ENCODE measurements at regions not wholly inside any gene's neighbourhood (a gene's known extent, or its start where the extent isn't known, plus 50 kb on each side); places are given as distances from the start of the nearest gene placed in this dataset.
A peak's percentile ranks its signal among the peaks of the same experiment; 100 is the strongest.

DNA sequence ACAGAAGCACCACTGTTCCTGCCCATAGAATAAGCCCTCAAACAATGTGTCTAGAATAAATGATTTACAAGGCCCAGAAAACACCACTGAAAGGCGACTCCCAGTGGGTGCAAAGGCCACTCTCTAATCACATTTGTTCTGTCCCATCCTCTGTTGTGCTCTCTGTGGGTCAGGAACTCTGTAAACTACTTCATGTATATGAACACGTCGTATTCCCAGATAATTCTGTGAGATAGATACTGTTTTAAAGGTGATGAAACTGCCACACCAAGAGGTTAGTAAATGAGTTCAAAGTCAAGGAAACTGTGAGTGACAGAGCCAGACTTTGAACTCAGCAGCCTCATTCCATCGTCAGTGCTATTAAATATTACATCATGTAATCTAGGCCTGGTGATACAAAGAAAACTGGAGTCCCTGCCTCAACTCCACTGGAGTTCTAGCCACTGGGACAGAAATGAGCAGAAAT, 269.7 kb upstream of the DCC start:
- no peak overlapping the region for H3K4me3 ChIP-seq (ENCODE audit: low read depth, low read length)
- TF ChIP-seq, protein P1, sequence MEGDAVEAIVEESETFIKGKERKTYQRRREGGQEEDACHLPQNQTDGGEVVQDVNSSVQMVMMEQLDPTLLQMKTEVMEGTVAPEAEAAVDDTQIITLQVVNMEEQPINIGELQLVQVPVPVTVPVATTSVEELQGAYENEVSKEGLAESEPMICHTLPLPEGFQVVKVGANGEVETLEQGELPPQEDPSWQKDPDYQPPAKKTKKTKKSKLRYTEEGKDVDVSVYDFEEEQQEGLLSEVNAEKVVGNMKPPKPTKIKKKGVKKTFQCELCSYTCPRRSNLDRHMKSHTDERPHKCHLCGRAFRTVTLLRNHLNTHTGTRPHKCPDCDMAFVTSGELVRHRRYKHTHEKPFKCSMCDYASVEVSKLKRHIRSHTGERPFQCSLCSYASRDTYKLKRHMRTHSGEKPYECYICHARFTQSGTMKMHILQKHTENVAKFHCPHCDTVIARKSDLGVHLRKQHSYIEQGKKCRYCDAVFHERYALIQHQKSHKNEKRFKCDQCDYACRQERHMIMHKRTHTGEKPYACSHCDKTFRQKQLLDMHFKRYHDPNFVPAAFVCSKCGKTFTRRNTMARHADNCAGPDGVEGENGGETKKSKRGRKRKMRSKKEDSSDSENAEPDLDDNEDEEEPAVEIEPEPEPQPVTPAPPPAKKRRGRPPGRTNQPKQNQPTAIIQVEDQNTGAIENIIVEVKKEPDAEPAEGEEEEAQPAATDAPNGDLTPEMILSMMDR (conservative IDR thresholded peaks at IDR 0.05; ENCODE audit: low read depth, low read length), result no peak
- peak; percentile 23 for DNase-seq (ENCODE audit: low read depth)

DNA sequence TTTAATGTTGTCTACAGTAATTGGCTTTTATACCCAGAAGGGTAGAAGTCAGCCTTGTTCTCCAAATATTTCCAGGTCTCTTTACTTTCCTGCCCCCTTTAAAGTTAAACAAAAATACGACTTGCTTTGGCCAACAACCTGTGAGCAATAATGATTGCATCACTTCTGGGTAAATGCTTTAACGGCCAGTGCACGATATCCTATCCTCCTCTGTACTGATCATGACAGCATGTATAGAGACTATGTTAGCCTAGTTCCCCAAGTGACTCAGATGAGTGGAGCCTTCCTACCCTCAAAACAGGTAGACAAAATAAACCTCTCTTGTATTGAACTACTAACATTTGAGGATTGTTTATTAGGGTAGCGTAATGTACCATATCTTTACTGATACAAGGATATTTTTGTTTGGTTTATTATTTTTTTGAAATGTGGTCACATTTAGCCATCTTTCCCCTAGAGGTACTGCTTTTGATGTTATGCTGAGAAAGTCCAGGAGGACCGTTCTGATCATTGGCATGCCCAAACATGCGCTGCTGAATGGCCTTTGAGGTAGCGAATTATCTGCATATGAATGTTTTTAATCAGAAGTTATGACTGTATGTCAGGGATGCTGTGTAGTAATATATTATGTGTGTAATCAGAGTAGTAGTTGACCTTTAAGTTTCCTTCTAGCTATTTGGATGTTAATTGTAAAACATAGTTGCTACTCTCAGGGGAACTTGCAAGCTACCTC, 262.6 kb upstream of the DCC start:
- DNase-seq (ENCODE audit: low read depth), result no peak
- TF ChIP-seq, protein P1 (conservative IDR thresholded peaks at IDR 0.05; ENCODE audit: low read depth, low read length), result no peak
- H3K4me3 ChIP-seq (ENCODE audit: low read depth, low read length), result no peak overlapping the region

DNA sequence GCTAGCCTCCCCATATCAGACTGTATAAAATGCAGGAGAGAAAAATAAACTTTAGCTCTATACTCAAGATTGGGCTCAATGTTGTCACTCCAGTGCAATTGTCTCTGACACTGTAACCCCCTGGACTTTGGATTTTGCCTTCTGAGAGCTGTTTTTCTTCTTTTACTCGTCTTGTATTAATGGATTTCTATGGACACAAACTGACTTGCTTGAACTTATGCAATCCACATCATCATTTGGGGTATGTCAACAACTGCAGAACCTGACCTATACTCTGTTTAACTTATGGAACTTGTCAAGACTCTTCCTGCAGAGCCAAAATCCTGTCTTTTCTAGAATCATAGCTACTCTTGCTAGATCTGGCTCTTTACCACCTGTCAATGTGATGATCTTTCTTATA, 257.8 kb upstream of the DCC start:
- TF ChIP-seq, protein P1 (conservative IDR thresholded peaks at IDR 0.05; ENCODE audit: low read depth, low read length), result no peak
- no peak overlapping the region for H3K4me3 ChIP-seq (ENCODE audit: low read depth, low read length)
- DNase-seq (ENCODE audit: low read depth), result no peak

DNA sequence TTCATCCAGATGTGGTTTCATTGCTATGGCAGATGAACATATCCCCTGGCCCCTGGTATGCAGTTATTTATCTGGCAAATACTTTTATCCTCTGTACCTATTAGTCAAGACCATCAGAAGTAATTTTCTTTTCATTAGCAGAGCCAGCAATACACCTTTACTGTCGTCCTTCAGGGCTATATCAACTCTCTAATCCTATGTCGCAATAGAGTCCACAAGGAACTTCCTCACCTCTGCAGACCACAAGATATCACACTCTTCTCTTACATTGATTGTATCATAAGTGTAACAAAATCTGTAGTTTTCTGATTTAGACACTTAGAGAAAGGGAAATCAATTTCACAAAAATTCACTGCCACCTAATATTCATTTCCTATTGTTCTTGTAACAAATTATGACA, 252.9 kb upstream of the DCC start:
- no peak overlapping the region for H3K4me3 ChIP-seq (ENCODE audit: low read depth, low read length)
- DNase-seq (ENCODE audit: low read depth), result no peak
- TF ChIP-seq, protein P1 (conservative IDR thresholded peaks at IDR 0.05; ENCODE audit: low read depth, low read length), result no peak

DNA sequence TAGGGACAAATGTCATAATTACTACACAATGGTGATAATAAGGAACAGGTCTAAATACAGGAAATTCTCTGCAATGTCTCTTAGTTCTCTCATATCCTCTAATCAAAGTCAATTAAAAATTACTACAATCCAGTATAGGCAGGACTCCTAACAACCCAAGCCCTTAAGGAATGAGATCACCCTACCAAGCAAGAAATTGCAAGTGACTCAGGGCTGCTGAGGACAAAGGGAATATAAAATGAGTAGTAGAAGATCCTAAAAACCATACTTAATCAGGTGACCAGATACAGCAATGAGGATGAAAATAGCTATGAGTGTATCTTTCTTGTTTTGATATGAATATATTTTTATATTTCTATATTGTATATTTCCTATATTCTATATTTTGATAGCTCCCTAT, 250.0 kb upstream of the DCC start:
- DNase-seq (ENCODE audit: low read depth), result no peak
- TF ChIP-seq, protein P1 (conservative IDR thresholded peaks at IDR 0.05; ENCODE audit: low read depth, low read length), result no peak
- no peak overlapping the region for H3K4me3 ChIP-seq (ENCODE audit: low read depth, low read length)

DNA sequence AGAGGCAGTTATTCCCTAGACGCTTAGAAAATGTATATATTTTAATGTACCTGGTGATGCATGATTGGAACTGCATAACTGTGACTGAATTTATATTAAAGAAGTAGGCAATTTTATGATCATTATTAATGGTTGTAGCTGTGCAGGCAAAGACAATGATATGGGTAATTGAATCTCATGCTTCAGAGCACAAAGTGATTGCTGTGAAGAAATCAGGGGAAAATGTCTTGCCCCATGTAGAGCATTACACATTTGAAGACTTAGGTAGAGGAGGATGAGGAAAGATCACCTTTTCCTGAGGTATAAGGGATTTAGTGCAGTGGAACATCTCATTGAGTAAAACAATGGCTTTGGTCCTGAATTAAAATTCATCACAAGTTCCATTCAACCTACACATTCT, 246.8 kb upstream of the DCC start:
- no peak for DNase-seq (ENCODE audit: low read depth)
- TF ChIP-seq, protein P1 (conservative IDR thresholded peaks at IDR 0.05; ENCODE audit: low read depth, low read length), result no peak
- H3K4me3 ChIP-seq (ENCODE audit: low read depth, low read length), result no peak overlapping the region

DNA sequence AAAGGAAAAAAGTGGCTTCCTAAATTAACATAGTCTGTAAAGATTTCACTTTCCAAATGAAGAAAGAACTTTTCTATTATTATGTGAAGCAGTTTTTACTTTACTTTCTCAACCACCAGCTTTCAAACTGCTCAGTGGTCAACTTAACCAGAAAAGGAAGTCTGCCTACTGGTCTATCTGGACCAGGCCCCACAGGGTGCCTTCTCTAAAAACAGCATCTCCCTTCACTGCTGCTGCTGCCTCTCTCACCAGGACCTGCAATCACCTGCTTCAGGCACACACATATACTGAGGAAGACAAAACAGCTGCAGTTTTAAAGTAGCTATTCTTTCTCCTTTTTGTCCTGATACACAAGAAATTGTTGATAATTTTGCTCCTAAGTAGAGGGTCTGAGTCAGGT, 221.3 kb upstream of the DCC start:
- no peak overlapping the region for H3K4me3 ChIP-seq (ENCODE audit: low read depth, low read length)
- TF ChIP-seq, protein P1 (conservative IDR thresholded peaks at IDR 0.05; ENCODE audit: low read depth, low read length), result no peak
- no peak for DNase-seq (ENCODE audit: low read depth)

All from epithelial cell of proximal tubule (primary cell).